Loucy (cell line): ENCODE measurements at regions not wholly inside any gene's neighbourhood (a gene's known extent, or its start where the extent isn't known, plus 50 kb on each side); places are given as distances from the start of the nearest gene placed in this dataset.

ENCODE experiments used
- H2AFZ ChIP-seq: fragments of 200-600 bp; sonication (generic); 2 replicates; pipeline ENCODE4 v1.6.0; 2016; ENCODE audit warnings: antibody characterized with exemption, mild to moderate bottlenecking, low read length, moderate library complexity
- H3F3A ChIP-seq: fragments of 200-600 bp; 2 replicates; pipeline ENCODE4 v1.6.0; 2016; ENCODE audit warnings: antibody characterized with exemption, low read depth, mild to moderate bottlenecking
- H3K27me3 ChIP-seq: fragments of 200-600 bp; sonication (generic); 2 replicates; pipeline ENCODE4 v1.6.1; 2014; ENCODE audit warnings: low read length, mild to moderate bottlenecking; ENCODE audit not compliant: insufficient read depth, poor library complexity, severe bottlenecking
- H3K36me3 ChIP-seq: fragments of 200-600 bp; sonication (generic); 2 replicates; pipeline ENCODE4 v1.6.1; 2016; ENCODE audit warnings: low read length; ENCODE audit not compliant: insufficient read depth
- H3K4me1 ChIP-seq: fragments of 200-600 bp; sonication (generic); 2 replicates; pipeline ENCODE4 v1.5.1; 2014; ENCODE audit warnings: low read length, mild to moderate bottlenecking; ENCODE audit not compliant: insufficient read depth, poor library complexity, severe bottlenecking
- H3K4me2 ChIP-seq: fragments of 200-600 bp; sonication (generic); 2 replicates; pipeline ENCODE4 v1.6.0; 2014; ENCODE audit warnings: antibody characterized with exemption, low read length, low read depth, mild to moderate bottlenecking; ENCODE audit not compliant: poor library complexity, severe bottlenecking
- H3K4me3 ChIP-seq: fragments of 200-600 bp; sonication (generic); 2 replicates; pipeline ENCODE4 v1.5.1; 2014; ENCODE audit warnings: low read length, mild to moderate bottlenecking, mixed read lengths; ENCODE audit not compliant: poor library complexity, severe bottlenecking
- H3K79me2 ChIP-seq: fragments of 200-600 bp; sonication (generic); 2 replicates; pipeline ENCODE4 v1.6.1; 2014; ENCODE audit warnings: low read length; ENCODE audit not compliant: insufficient read depth
- H3K9ac ChIP-seq: fragments of 200-600 bp; sonication (generic); 2 replicates; pipeline ENCODE4 v1.6.0; 2014; ENCODE audit warnings: mild to moderate bottlenecking, low read depth, low read length, moderate library complexity; ENCODE audit not compliant: poor library complexity, severe bottlenecking
- H3K9me2 ChIP-seq: fragments of 200-600 bp; sonication (generic); replicated peaks from 2 replicates; pipeline ENCODE4 v1.6.1; 2016; ENCODE audit warnings: low read depth, low read length, mixed read lengths
- H3K9me3 ChIP-seq: fragments of 200-600 bp; sonication (generic); 2 replicates; pipeline ENCODE4 v1.6.1; 2014; ENCODE audit warnings: mild to moderate bottlenecking, antibody characterized with exemption, low read length, low read depth; ENCODE audit not compliant: insufficient read depth
- H4K20me1 ChIP-seq: fragments of 200-600 bp; sonication (generic); 2 replicates; pipeline ENCODE4 v1.6.0; 2014; ENCODE audit warnings: antibody characterized with exemption, low read length, mild to moderate bottlenecking; ENCODE audit not compliant: insufficient read depth, poor library complexity, severe bottlenecking
- EZH2phosphoT487 ChIP-seq: fragments of 200-600 bp; IDR thresholded peaks from 2 replicates; pipeline ENCODE4 v1.6.1; 2018; ENCODE audit warnings: antibody characterized with exemption, mild to moderate bottlenecking, moderate library complexity, borderline replicate concordance
- TF ChIP-seq, protein P1 (sequence below): fragments of 200-600 bp; sonication (generic); conservative IDR thresholded peaks from 2 replicates; pipeline ENCODE4 v1.5.1; 2014; ENCODE audit warnings: mild to moderate bottlenecking, antibody characterized with exemption, low read length

GRCh38 chr6:147715035-147715434 lies 206.5 kb downstream of the SAMD5 start:
- Histone ChIP-seq H3K9ac (no peak overlapping the region), H3F3A (no peaks in the 10 kb centered on the region), H3K4me2 (no peak overlapping the region), H3K79me2 (no peaks in the 10 kb centered on the region), H3K4me3 (no peak overlapping the region), H3K4me1 (peaks cover 4% of the 10 kb centered on the region), H2AFZ (no peak overlapping the region), H3K27me3 (no peaks in the 10 kb centered on the region), H3K36me3 (no peaks in the 10 kb centered on the region), H3K9me3 (0 out of 2 replicates have a peak, but pooled peaks cover 5% of the 10 kb centered on the region), H4K20me1 (no peaks in the 10 kb centered on the region), H3K9me2 (no peaks in the 10 kb centered on the region)
- TF ChIP-seq, protein P1, sequence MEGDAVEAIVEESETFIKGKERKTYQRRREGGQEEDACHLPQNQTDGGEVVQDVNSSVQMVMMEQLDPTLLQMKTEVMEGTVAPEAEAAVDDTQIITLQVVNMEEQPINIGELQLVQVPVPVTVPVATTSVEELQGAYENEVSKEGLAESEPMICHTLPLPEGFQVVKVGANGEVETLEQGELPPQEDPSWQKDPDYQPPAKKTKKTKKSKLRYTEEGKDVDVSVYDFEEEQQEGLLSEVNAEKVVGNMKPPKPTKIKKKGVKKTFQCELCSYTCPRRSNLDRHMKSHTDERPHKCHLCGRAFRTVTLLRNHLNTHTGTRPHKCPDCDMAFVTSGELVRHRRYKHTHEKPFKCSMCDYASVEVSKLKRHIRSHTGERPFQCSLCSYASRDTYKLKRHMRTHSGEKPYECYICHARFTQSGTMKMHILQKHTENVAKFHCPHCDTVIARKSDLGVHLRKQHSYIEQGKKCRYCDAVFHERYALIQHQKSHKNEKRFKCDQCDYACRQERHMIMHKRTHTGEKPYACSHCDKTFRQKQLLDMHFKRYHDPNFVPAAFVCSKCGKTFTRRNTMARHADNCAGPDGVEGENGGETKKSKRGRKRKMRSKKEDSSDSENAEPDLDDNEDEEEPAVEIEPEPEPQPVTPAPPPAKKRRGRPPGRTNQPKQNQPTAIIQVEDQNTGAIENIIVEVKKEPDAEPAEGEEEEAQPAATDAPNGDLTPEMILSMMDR = no peak
- no peak for TF ChIP-seq EZH2phosphoT487

DNA sequence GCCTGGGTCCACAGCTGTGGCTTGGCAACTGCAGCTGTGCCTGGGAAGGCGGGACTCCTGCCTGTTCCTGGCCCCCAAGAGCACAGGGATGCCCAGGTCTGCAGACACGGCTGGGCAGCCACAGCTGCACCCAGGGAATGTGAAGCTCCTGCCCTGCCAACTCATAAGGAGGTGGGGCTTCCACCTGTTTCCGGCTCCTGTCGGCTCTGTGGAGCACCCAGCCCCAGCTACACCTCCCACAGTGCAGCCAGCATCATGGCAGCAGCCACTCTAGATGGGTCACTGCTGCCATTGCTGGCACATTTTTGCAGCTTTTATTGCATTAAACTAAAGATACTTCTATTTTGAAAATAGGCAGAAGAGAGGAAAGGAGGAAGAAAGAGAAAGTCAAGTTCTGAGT lies 207.9 kb downstream of the SAMD5 start:
- Histone ChIP-seq H2AFZ (no peak overlapping the region), H3K9me3 (0 out of 2 replicates have a peak, but pooled peaks cover 5% of the 10 kb centered on the region), H3K9ac (no peak overlapping the region), H3K4me2 (no peak overlapping the region), H3K4me1 (no peaks in the 10 kb centered on the region), H3K27me3 (no peaks in the 10 kb centered on the region), H3K79me2 (no peaks in the 10 kb centered on the region), H4K20me1 (no peaks in the 10 kb centered on the region), H3F3A (no peaks in the 10 kb centered on the region), H3K36me3 (no peaks in the 10 kb centered on the region), H3K9me2 (no peaks in the 10 kb centered on the region), H3K4me3 (no peak overlapping the region)
- TF ChIP-seq, protein P1 = no peak
- TF ChIP-seq EZH2phosphoT487 = no peak

- no peak overlapping the region; the same call in 1 of the 2 replicates for H2AFZ ChIP-seq
- no peak for TF ChIP-seq EZH2phosphoT487
- TF ChIP-seq, protein P1 = no peak
- H4K20me1 ChIP-seq = no peaks in the 10 kb centered on the region
- H3K9ac ChIP-seq = no peak overlapping the region
- H3K27me3 ChIP-seq = no peaks in the 10 kb centered on the region
- peaks cover 14% of the 10 kb centered on the region; the same call in 1 of the 2 replicates for H3K9me3 ChIP-seq
- no peaks in the 10 kb centered on the region for H3K4me1 ChIP-seq
- H3F3A ChIP-seq = no peaks in the 10 kb centered on the region
- no peaks in the 10 kb centered on the region for H3K79me2 ChIP-seq
- H3K4me2 ChIP-seq = no peak overlapping the region
- H3K9me2 ChIP-seq = no peaks in the 10 kb centered on the region
- no peaks in the 10 kb centered on the region for H3K36me3 ChIP-seq
- H3K4me3 ChIP-seq = no peak overlapping the region
Measured at GRCh38 chr6:147717991-147718390, 209.5 kb downstream of the SAMD5 start.
